ENCODE measurements at regions not wholly inside any gene's neighbourhood (a gene's known extent, or its start where the extent isn't known, plus 50 kb on each side); places are given as distances from the start of the nearest gene placed in this dataset.

GRCh38 chr2:156647377-156648010 lies 211.3 kb downstream of the GPD2 start:
- Mint-ChIP-seq H3K27me3 (ENCODE audit: low read depth) (peaks cover 1% of the 10 kb centered on the region), H3K9me3 (no peaks in the 10 kb centered on the region), H3K36me3 (ENCODE audit: low read depth) (no peaks in the 10 kb centered on the region), H3K4me3 (ENCODE audit: low read depth) (no peak overlapping the region), H3K27ac (no peak overlapping the region), H3K4me1 (ENCODE audit: low read depth) (no peaks in the 10 kb centered on the region)
- intact Hi-C loops (cut with micrococcal nuclease): no loop called here
- DNase-seq (ENCODE audit: low spot score): no peak

- Mint-ChIP-seq H3K4me3 (ENCODE audit: low read depth) (no peak overlapping the region), H3K9me3 (no peaks in the 10 kb centered on the region), H3K27me3 (ENCODE audit: low read depth) (peaks cover 1% of the 10 kb centered on the region), H3K27ac (no peak overlapping the region), H3K4me1 (ENCODE audit: low read depth) (no peaks in the 10 kb centered on the region), H3K36me3 (ENCODE audit: low read depth) (no peaks in the 10 kb centered on the region)
- intact Hi-C loops (cut with micrococcal nuclease): no loop called here
- no peak for DNase-seq (ENCODE audit: low spot score)
Observed at GRCh38 chr2:156648522-156648921, 212.3 kb downstream of the GPD2 start.

- Mint-ChIP-seq H3K27ac (no peak overlapping the region), H3K4me1 (ENCODE audit: low read depth) (no peaks in the 10 kb centered on the region), H3K4me3 (ENCODE audit: low read depth) (no peak overlapping the region), H3K36me3 (ENCODE audit: low read depth) (no peaks in the 10 kb centered on the region), H3K27me3 (ENCODE audit: low read depth) (peaks cover 1% of the 10 kb centered on the region), H3K9me3 (no peaks in the 10 kb centered on the region)
- no peak for DNase-seq (ENCODE audit: low spot score)
- intact Hi-C loops (cut with micrococcal nuclease): no loop called here
Observed at GRCh38 chr2:156649596-156649995, 213.4 kb downstream of the GPD2 start.

GRCh38 chr2:156652691-156653090 lies 216.5 kb downstream of the GPD2 start:
- intact Hi-C loops (cut with micrococcal nuclease): no loop called here
- no peak for DNase-seq (ENCODE audit: low spot score)
- no peaks in the 10 kb centered on the region for H3K36me3 Mint-ChIP-seq (ENCODE audit: low read depth)
- H3K4me1 Mint-ChIP-seq (ENCODE audit: low read depth): no peaks in the 10 kb centered on the region
- no peaks in the 10 kb centered on the region for H3K9me3 Mint-ChIP-seq
- H3K4me3 Mint-ChIP-seq (ENCODE audit: low read depth): no peak overlapping the region
- no peaks in the 10 kb centered on the region for H3K27me3 Mint-ChIP-seq (ENCODE audit: low read depth)
- no peak overlapping the region for H3K27ac Mint-ChIP-seq

- no peaks in the 10 kb centered on the region for H3K9me3 Mint-ChIP-seq
- no peak overlapping the region for H3K4me3 Mint-ChIP-seq (ENCODE audit: low read depth)
- intact Hi-C loops (cut with micrococcal nuclease): no loop called here
- H3K27me3 Mint-ChIP-seq (ENCODE audit: low read depth): no peaks in the 10 kb centered on the region
- no peak overlapping the region for H3K27ac Mint-ChIP-seq
- no peak for DNase-seq (ENCODE audit: low spot score)
- no peaks in the 10 kb centered on the region for H3K36me3 Mint-ChIP-seq (ENCODE audit: low read depth)
- H3K4me1 Mint-ChIP-seq (ENCODE audit: low read depth): no peaks in the 10 kb centered on the region
Observed at GRCh38 chr2:156653675-156654074, 217.5 kb downstream of the GPD2 start.

GRCh38 chr2:156657809-156658208 lies 221.6 kb downstream of the GPD2 start:
- Mint-ChIP-seq H3K36me3 (ENCODE audit: low read depth) (no peaks in the 10 kb centered on the region), H3K4me1 (ENCODE audit: low read depth) (peaks cover 2% of the 10 kb centered on the region), H3K27me3 (ENCODE audit: low read depth) (no peaks in the 10 kb centered on the region), H3K9me3 (no peaks in the 10 kb centered on the region), H3K27ac (no peak overlapping the region), H3K4me3 (ENCODE audit: low read depth) (no peak overlapping the region)
- DNase-seq (ENCODE audit: low spot score): no peak
- intact Hi-C loops (cut with micrococcal nuclease): no loop called here

GRCh38 chr2:156659694-156660093 lies 223.5 kb downstream of the GPD2 start:
- no peaks in the 10 kb centered on the region for H3K36me3 Mint-ChIP-seq (ENCODE audit: low read depth)
- intact Hi-C loops (cut with micrococcal nuclease): no loop called here
- no peak for DNase-seq (ENCODE audit: low spot score)
- H3K4me1 Mint-ChIP-seq (ENCODE audit: low read depth): peaks cover 6% of the 10 kb centered on the region
- no peaks in the 10 kb centered on the region for H3K27me3 Mint-ChIP-seq (ENCODE audit: low read depth)
- H3K27ac Mint-ChIP-seq: no peak overlapping the region
- H3K9me3 Mint-ChIP-seq: no peaks in the 10 kb centered on the region
- no peak overlapping the region for H3K4me3 Mint-ChIP-seq (ENCODE audit: low read depth)

- no peaks in the 10 kb centered on the region for H3K36me3 Mint-ChIP-seq (ENCODE audit: low read depth)
- peaks cover 3% of the 10 kb centered on the region for H3K27me3 Mint-ChIP-seq (ENCODE audit: low read depth)
- H3K27ac Mint-ChIP-seq: no peak overlapping the region
- H3K4me3 Mint-ChIP-seq (ENCODE audit: low read depth): no peak overlapping the region
- DNase-seq (ENCODE audit: low spot score): no peak
- peaks cover 3% of the 10 kb centered on the region for H3K9me3 Mint-ChIP-seq
- intact Hi-C loops (cut with micrococcal nuclease): no loop called here
- peaks cover 8% of the 10 kb centered on the region for H3K4me1 Mint-ChIP-seq (ENCODE audit: low read depth)
Observed at GRCh38 chr2:156663757-156664409, 227.7 kb downstream of the GPD2 start.

GRCh38 chr2:156666130-156666785 lies 230.1 kb downstream of the GPD2 start:
- DNase-seq (ENCODE audit: low spot score): no peak
- Mint-ChIP-seq H3K9me3 (peaks cover 3% of the 10 kb centered on the region), H3K4me1 (ENCODE audit: low read depth) (peaks cover 8% of the 10 kb centered on the region), H3K36me3 (ENCODE audit: low read depth) (no peaks in the 10 kb centered on the region), H3K27ac (no peak overlapping the region), H3K27me3 (ENCODE audit: low read depth) (peaks cover 3% of the 10 kb centered on the region), H3K4me3 (ENCODE audit: low read depth) (no peak overlapping the region)
- intact Hi-C loops (cut with micrococcal nuclease): no loop called here

- intact Hi-C loops (cut with micrococcal nuclease): no loop called here
- Mint-ChIP-seq H3K27me3 (ENCODE audit: low read depth) (peaks cover 3% of the 10 kb centered on the region), H3K27ac (no peak overlapping the region), H3K9me3 (peaks cover 3% of the 10 kb centered on the region), H3K36me3 (ENCODE audit: low read depth) (no peaks in the 10 kb centered on the region), H3K4me3 (ENCODE audit: low read depth) (no peak overlapping the region), H3K4me1 (ENCODE audit: low read depth) (peaks cover 2% of the 10 kb centered on the region)
- DNase-seq (ENCODE audit: low spot score): no peak
Observed at GRCh38 chr2:156670104-156670503, 233.9 kb downstream of the GPD2 start.

- no peak overlapping the region for H3K4me3 Mint-ChIP-seq (ENCODE audit: low read depth)
- intact Hi-C loops (cut with micrococcal nuclease): no loop called here
- peaks cover under 1% of the 10 kb centered on the region for H3K4me1 Mint-ChIP-seq (ENCODE audit: low read depth)
- no peaks in the 10 kb centered on the region for H3K36me3 Mint-ChIP-seq (ENCODE audit: low read depth)
- no peak overlapping the region for H3K27ac Mint-ChIP-seq
- peaks cover 3% of the 10 kb centered on the region for H3K27me3 Mint-ChIP-seq (ENCODE audit: low read depth)
- peaks cover 3% of the 10 kb centered on the region for H3K9me3 Mint-ChIP-seq
- DNase-seq (ENCODE audit: low spot score): no peak
Observed at GRCh38 chr2:156671706-156672361, 235.7 kb downstream of the GPD2 start.

GRCh38 chr2:156672556-156673332 lies 236.6 kb downstream of the GPD2 start:
- no peaks in the 10 kb centered on the region for H3K36me3 Mint-ChIP-seq (ENCODE audit: low read depth)
- H3K27ac Mint-ChIP-seq: no peak overlapping the region
- H3K4me3 Mint-ChIP-seq (ENCODE audit: low read depth): no peak overlapping the region
- H3K4me1 Mint-ChIP-seq (ENCODE audit: low read depth): no peaks in the 10 kb centered on the region
- peaks cover 3% of the 10 kb centered on the region for H3K27me3 Mint-ChIP-seq (ENCODE audit: low read depth)
- peaks cover 3% of the 10 kb centered on the region for H3K9me3 Mint-ChIP-seq
- DNase-seq (ENCODE audit: low spot score): no peak
- intact Hi-C loops (cut with micrococcal nuclease): no loop called here
